ENCODE measurements at regions not wholly inside any gene's neighbourhood (a gene's known extent, or its start where the extent isn't known, plus 50 kb on each side); places are given as distances from the start of the nearest gene placed in this dataset.

- H3K4me3 ChIP-seq (ENCODE audit: low read length), result no peak overlapping the region
- no peaks in the 10 kb centered on the region for H3K4me1 ChIP-seq (ENCODE audit: insufficient read depth, low read length)
- DNase-seq, result no peak
- H3K36me3 Mint-ChIP-seq, result no peaks in the 10 kb centered on the region
- no peak overlapping the region for H3K27ac Mint-ChIP-seq
- peaks cover 6 to 17% of the 10 kb centered on the region in 2 donors for H3K27me3 Mint-ChIP-seq
- H3K9me3 Mint-ChIP-seq, result no peaks in the 10 kb centered on the region
- H3K36me3 ChIP-seq (ENCODE audit: insufficient read depth, low read length), result no peaks in the 10 kb centered on the region
- H3K27me3 ChIP-seq (ENCODE audit: insufficient read depth, low read length, poor library complexity, severe bottlenecking), result no peaks in the 10 kb centered on the region
- no peaks in the 10 kb centered on the region for H3K4me1 Mint-ChIP-seq
- H3K4me3 Mint-ChIP-seq, result no peak overlapping the region
- no peaks in the 10 kb centered on the region for H3K9me3 ChIP-seq (ENCODE audit: low read length)
- CTCF ChIA-PET, result no interaction called here
- H3K27ac ChIP-seq (ENCODE audit: low read depth, low read length), result no peak overlapping the region
- POLR2A ChIA-PET, result no interaction called here
Measured at GRCh38 chr3:126257174-126257573, 76.8 kb upstream of the ALDH1L1 start.

- CTCF ChIA-PET, result no interaction called here
- Mint-ChIP-seq H3K27me3 (peaks cover 4 to 10% of the 10 kb centered on the region in 2 donors), H3K36me3 (no peaks in the 10 kb centered on the region)
Measured at GRCh38 chr3:126256251-126256650, 75.9 kb upstream of the ALDH1L1 start.

GRCh38 chr3:126253072-126253471 is 72.7 kb upstream of the ALDH1L1 start:
- no peaks in the 10 kb centered on the region for H3K36me3 ChIP-seq (ENCODE audit: insufficient read depth, low read length)
- H3K27ac ChIP-seq (ENCODE audit: low read depth, low read length), result no peak overlapping the region
- ChIA-PET CTCF (no interaction called here), POLR2A (no interaction called here)
- H3K27ac Mint-ChIP-seq, result no peak overlapping the region
- no peak for DNase-seq
- H3K9me3 ChIP-seq (ENCODE audit: low read length), result no peaks in the 10 kb centered on the region
- no peak overlapping the region for H3K4me3 ChIP-seq (ENCODE audit: low read length)
- peaks cover 8% of the 10 kb centered on the region in 2 donors for H3K27me3 Mint-ChIP-seq
- no peaks in the 10 kb centered on the region for H3K4me1 Mint-ChIP-seq
- no peak overlapping the region for H3K4me3 Mint-ChIP-seq
- H3K4me1 ChIP-seq (ENCODE audit: insufficient read depth, low read length), result no peaks in the 10 kb centered on the region
- peaks cover 0 to 3% (median 2%) of the 10 kb centered on the region in 5 donors for H3K9me3 Mint-ChIP-seq
- no peaks in the 10 kb centered on the region for H3K27me3 ChIP-seq (ENCODE audit: insufficient read depth, low read length, poor library complexity, severe bottlenecking)
- no peaks in the 10 kb centered on the region for H3K36me3 Mint-ChIP-seq

More at GRCh38 chr3:126256251-126256650, 75.9 kb upstream of the ALDH1L1 start:
- Histone ChIP-seq H3K27me3 (ENCODE audit: insufficient read depth, low read length, poor library complexity, severe bottlenecking) (no peaks in the 10 kb centered on the region), H3K9me3 (ENCODE audit: low read length) (no peaks in the 10 kb centered on the region), H3K4me1 (ENCODE audit: insufficient read depth, low read length) (no peaks in the 10 kb centered on the region), H3K4me3 (ENCODE audit: low read length) (no peak overlapping the region), H3K36me3 (ENCODE audit: insufficient read depth, low read length) (no peaks in the 10 kb centered on the region), H3K27ac (ENCODE audit: low read depth, low read length) (no peak overlapping the region)
- no peaks in the 10 kb centered on the region for H3K9me3 Mint-ChIP-seq
- H3K27ac Mint-ChIP-seq, result no peak overlapping the region
- POLR2A ChIA-PET, result no interaction called here
- no peak for DNase-seq
- no peaks in the 10 kb centered on the region for H3K4me1 Mint-ChIP-seq
- H3K4me3 Mint-ChIP-seq, result no peak overlapping the region

- H3K4me1 ChIP-seq (ENCODE audit: insufficient read depth, low read length), result no peaks in the 10 kb centered on the region
- ChIA-PET POLR2A (no interaction called here), CTCF (no interaction called here)
- Mint-ChIP-seq H3K36me3 (no peaks in the 10 kb centered on the region), H3K9me3 (peaks cover 0 to 7% (median 3%) of the 10 kb centered on the region in 5 donors), H3K4me1 (no peaks in the 10 kb centered on the region), H3K27ac (no peak overlapping the region), H3K27me3 (peaks cover 6 to 12% of the 10 kb centered on the region in 2 donors), H3K4me3 (no peak overlapping the region)
- no peak overlapping the region for H3K27ac ChIP-seq (ENCODE audit: low read depth, low read length)
- no peak overlapping the region for H3K4me3 ChIP-seq (ENCODE audit: low read length)
- no peaks in the 10 kb centered on the region for H3K9me3 ChIP-seq (ENCODE audit: low read length)
- no peaks in the 10 kb centered on the region for H3K27me3 ChIP-seq (ENCODE audit: insufficient read depth, low read length, poor library complexity, severe bottlenecking)
- H3K36me3 ChIP-seq (ENCODE audit: insufficient read depth, low read length), result no peaks in the 10 kb centered on the region
- no peak for DNase-seq
Measured at GRCh38 chr3:126252373-126252772, 72.0 kb upstream of the ALDH1L1 start.

- no peaks in the 10 kb centered on the region for H3K27me3 ChIP-seq (ENCODE audit: insufficient read depth, low read length, poor library complexity, severe bottlenecking)
- ChIA-PET CTCF (no interaction called here), POLR2A (no interaction called here)
- no peaks in the 10 kb centered on the region for H3K36me3 ChIP-seq (ENCODE audit: insufficient read depth, low read length)
- H3K4me1 ChIP-seq (ENCODE audit: insufficient read depth, low read length), result no peaks in the 10 kb centered on the region
- no peak for DNase-seq
- H3K27me3 Mint-ChIP-seq, result peaks cover 14% of the 10 kb centered on the region in 2 donors
- no peak overlapping the region for H3K4me3 ChIP-seq (ENCODE audit: low read length)
- H3K36me3 Mint-ChIP-seq, result no peaks in the 10 kb centered on the region
- H3K9me3 Mint-ChIP-seq, result peaks cover 0 to 13% (median 3%) of the 10 kb centered on the region in 5 donors
- H3K27ac Mint-ChIP-seq, result no peak overlapping the region
- H3K4me3 Mint-ChIP-seq, result no peak overlapping the region
- peaks cover 0 to 1% (median 0%) of the 10 kb centered on the region in 3 donors for H3K4me1 Mint-ChIP-seq
- no peak overlapping the region for H3K27ac ChIP-seq (ENCODE audit: low read depth, low read length)
- H3K9me3 ChIP-seq (ENCODE audit: low read length), result no peaks in the 10 kb centered on the region
Measured at GRCh38 chr3:126245811-126246727, 65.7 kb upstream of the ALDH1L1 start.

Measured in CD8-positive, alpha-beta memory T cell (primary cell).